ENCODE measurements at regions not wholly inside any gene's neighbourhood (a gene's known extent, or its start where the extent isn't known, plus 50 kb on each side); places are given as distances from the start of the nearest gene placed in this dataset.

GRCh38 chrX:118220509-118220908 is 103.9 kb upstream of the KLHL13 start:
- CTCF ChIA-PET: interaction anchor here (0.7 kb wide), 1 partner anchor 524 kb away, joined by 3 read pairs; no protein-coding TSS in a partner anchor
- no CpG with 5 or more reads among the region's 1 CpG for WGBS, 2 experiments (ENCODE audit: extremely low coverage in 2 of 2, insufficient read length in 1 of 2)
- H4K5ac ChIP-seq (ENCODE audit: low read depth, low read length): no peak overlapping the region

More at GRCh38 chrX:118220509-118220908, 103.9 kb upstream of the KLHL13 start:
- Histone ChIP-seq H3K4ac (ENCODE audit: low read depth, low read length) (no peak overlapping the region), H2BK15ac (ENCODE audit: low read depth, low read length) (no peak overlapping the region), H4K20me1 (ENCODE audit: insufficient read depth, low read length) (no peaks in the 10 kb centered on the region), H3K4me1 (ENCODE audit: control insufficient read depth, insufficient read depth, low read length) (no peaks in the 10 kb centered on the region), H3K4me2 (ENCODE audit: low read depth, low read length) (no peak overlapping the region), H3K9me1 (ENCODE audit: insufficient read depth, low read length) (no peaks in the 10 kb centered on the region), H3K79me1 (ENCODE audit: low read depth in 1 of 2, low read length in 2 of 2) (no peaks in the 10 kb centered on the region), H3K36me3 (ENCODE audit: control insufficient read depth, insufficient read depth, low read length) (no peaks in the 10 kb centered on the region), H3K14ac (replicated peaks; ENCODE audit: low read depth, low read length) (no peak overlapping the region), H4K91ac (ENCODE audit: insufficient read depth, low read depth, low read length) (no peak overlapping the region), H3K23ac (ENCODE audit: low read depth, low read length) (no peak overlapping the region), H3K56ac (ENCODE audit: extremely low read depth, insufficient read depth, low read length) (no peak overlapping the region), H3K18ac (ENCODE audit: low read depth, low read length) (no peak overlapping the region), H3K4me3 (ENCODE audit: insufficient read depth, low read depth, low read length) (no peak overlapping the region), H2AK5ac (ENCODE audit: low read depth, low read length) (no peak overlapping the region), H3K9me3 (ENCODE audit: control insufficient read depth, insufficient read depth, low read length) (no peaks in the 10 kb centered on the region), H2BK5ac (ENCODE audit: low read depth, low read length, poor library complexity, severe bottlenecking) (no peak overlapping the region), H3K9ac (ENCODE audit: low read depth, low read length) (no peak overlapping the region), H4K8ac (ENCODE audit: low read depth in 2 of 2, low read length in 2 of 2) (no peak overlapping the region), H3K27ac (ENCODE audit: insufficient read depth, low read length) (no peak overlapping the region), H3K27me3 (ENCODE audit: control insufficient read depth, insufficient read depth, low read length) (no peaks in the 10 kb centered on the region; the same call in none of the 2 replicates), H2AK9ac (replicated peaks; ENCODE audit: low read depth, low read length, poor library complexity) (no peak overlapping the region), H2BK20ac (ENCODE audit: low read depth, low read length) (no peak overlapping the region), H2AFZ (replicated peaks; ENCODE audit: low read length, poor library complexity) (no peak overlapping the region), H2BK120ac (ENCODE audit: low read depth, low read length) (no peak overlapping the region)
- intact Hi-C loops (cut with micrococcal nuclease) (loop anchor here (10.0 kb wide), 1 partner anchor 106 kb away; the partner anchor contains the start of gene KLHL13), in situ Hi-C loops (cut with MboI; ENCODE audit: low sequenced_read_pairs) (no loop called here), dilution Hi-C loops (cut with HindIII; ENCODE audit: low sequenced_read_pairs, unreplicated experiment) (no loop called here)
- BruUV-seq (replicated peaks): no TSS peak
- TF ChIP-seq MAFK (IDR thresholded peaks at IDR 0.05; ENCODE audit: low read depth, low read length) (no peak), RCOR1 (IDR thresholded peaks at IDR 0.05; ENCODE audit: insufficient replicate concordance, low read length) (no peak), MXI1 (IDR thresholded peaks at IDR 0.05; ENCODE audit: borderline replicate concordance, low read depth, low read length) (no peak), FOS (IDR thresholded peaks at IDR 0.05; ENCODE audit: low read depth, low read length) (no peak), CEBPB (IDR thresholded peaks at IDR 0.05; ENCODE audit: low read depth, low read length) (no peak), BHLHE40 (IDR thresholded peaks at IDR 0.05; ENCODE audit: low read depth, low read length) (no peak), NFE2L2 (IDR thresholded peaks at IDR 0.05; ENCODE audit: low read depth, low read length) (no peak), RFX5 (IDR thresholded peaks at IDR 0.05; ENCODE audit: low read depth, low read length) (no peak), CTCF (conservative IDR thresholded peaks at IDR 0.05; ENCODE audit: low read depth, low read length) (no peak), ELK1 (IDR thresholded peaks at IDR 0.05; ENCODE audit: borderline replicate concordance, low read depth, low read length) (no peak), MAZ (IDR thresholded peaks at IDR 0.05; ENCODE audit: borderline replicate concordance, low read depth, low read length) (no peak), POLR2A (IDR thresholded peaks at IDR 0.05; ENCODE audit: low read depth, low read length) (no peak), SMC3 (IDR thresholded peaks at IDR 0.05; ENCODE audit: low read depth, low read length) (no peak), USF2 (IDR thresholded peaks at IDR 0.05; ENCODE audit: low read depth, low read length) (no peak), CHD1 (IDR thresholded peaks at IDR 0.05; ENCODE audit: low read depth, low read length) (no peak)
- POLR2A ChIA-PET (ENCODE audit: unreplicated experiment): no interaction called here
- ATAC-seq (ENCODE audit: low read depth) (no peak), DNase-seq (no peak)

All from IMR-90 (cell line).